B cell (primary cell): ENCODE measurements at regions not wholly inside any gene's neighbourhood (a gene's known extent, or its start where the extent isn't known, plus 50 kb on each side); places are given as distances from the start of the nearest gene placed in this dataset.

Experiments
- CTCF ChIP-seq: fragments of 200-600 bp; IDR thresholded peaks from one replicate; pipeline ENCODE4 v1.8.0; 2022; ENCODE audit warnings: antibody characterized with exemption, mild to moderate bottlenecking
- EZH2 ChIP-seq: IDR thresholded peaks from 2 replicates; pipeline ENCODE4 v1.6.1; 2012; ENCODE audit warnings: borderline replicate concordance, low read depth, mild to moderate bottlenecking, moderate library complexity, low read length; ENCODE audit not compliant: insufficient read depth, poor library complexity, severe bottlenecking

DNA sequence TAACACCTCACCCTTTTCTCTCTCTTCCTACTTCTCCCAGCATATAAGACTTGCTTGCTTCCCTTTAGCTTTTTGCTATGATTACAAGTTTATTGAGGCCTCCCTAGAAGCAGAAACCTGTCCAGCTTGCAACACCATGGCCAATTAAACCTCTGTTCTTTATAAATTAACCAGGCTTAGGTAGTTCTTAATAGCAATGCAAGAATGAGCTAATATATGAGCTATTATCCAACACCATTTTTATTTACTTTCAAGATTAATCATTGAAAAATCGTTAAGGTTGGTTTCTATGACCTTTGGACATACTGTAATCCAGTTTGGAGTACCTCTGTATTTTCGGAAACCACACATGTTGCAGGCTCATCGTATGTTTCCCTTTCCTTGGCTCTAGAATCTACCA is 643.1 kb downstream of the ZPLD1 start:
- TF ChIP-seq EZH2 (no peak), CTCF (no peak)
